ENCODE measurements at regions not wholly inside any gene's neighbourhood (a gene's known extent, or its start where the extent isn't known, plus 50 kb on each side); places are given as distances from the start of the nearest gene placed in this dataset.
"Not testable (repeated sequence)": the region's sequence is repeated elsewhere in the genome, so short reads cannot be mapped to it uniquely, and the experiment has no call there.

DNA sequence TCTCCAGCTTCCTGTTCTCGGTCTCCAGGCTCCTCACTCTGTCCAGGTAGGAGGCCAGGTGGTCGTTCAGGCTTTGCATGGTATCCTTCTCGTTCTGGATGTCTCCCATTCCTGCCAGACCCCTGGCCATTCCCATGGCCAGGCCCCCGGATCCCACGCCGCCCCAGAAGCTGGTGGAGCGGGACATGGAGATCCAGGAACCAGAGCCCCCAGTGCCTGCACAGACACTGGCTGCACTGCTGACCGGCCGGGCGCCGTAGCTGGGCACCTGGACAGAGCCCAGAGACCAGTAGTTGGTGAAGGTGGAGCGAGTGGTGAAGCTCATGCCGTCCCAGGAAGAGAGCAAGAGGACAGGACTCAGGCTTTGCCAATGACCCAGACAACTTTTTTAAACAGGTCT lies 129.1 kb upstream of the WDR75 start:
- TF ChIP-seq, protein P1, sequence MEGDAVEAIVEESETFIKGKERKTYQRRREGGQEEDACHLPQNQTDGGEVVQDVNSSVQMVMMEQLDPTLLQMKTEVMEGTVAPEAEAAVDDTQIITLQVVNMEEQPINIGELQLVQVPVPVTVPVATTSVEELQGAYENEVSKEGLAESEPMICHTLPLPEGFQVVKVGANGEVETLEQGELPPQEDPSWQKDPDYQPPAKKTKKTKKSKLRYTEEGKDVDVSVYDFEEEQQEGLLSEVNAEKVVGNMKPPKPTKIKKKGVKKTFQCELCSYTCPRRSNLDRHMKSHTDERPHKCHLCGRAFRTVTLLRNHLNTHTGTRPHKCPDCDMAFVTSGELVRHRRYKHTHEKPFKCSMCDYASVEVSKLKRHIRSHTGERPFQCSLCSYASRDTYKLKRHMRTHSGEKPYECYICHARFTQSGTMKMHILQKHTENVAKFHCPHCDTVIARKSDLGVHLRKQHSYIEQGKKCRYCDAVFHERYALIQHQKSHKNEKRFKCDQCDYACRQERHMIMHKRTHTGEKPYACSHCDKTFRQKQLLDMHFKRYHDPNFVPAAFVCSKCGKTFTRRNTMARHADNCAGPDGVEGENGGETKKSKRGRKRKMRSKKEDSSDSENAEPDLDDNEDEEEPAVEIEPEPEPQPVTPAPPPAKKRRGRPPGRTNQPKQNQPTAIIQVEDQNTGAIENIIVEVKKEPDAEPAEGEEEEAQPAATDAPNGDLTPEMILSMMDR (IDR thresholded peaks at IDR 0.05): no peak
- ATAC-seq (ENCODE audit: insufficient number of reproducible peaks, low FRiP score, low read depth): no peak

DNA sequence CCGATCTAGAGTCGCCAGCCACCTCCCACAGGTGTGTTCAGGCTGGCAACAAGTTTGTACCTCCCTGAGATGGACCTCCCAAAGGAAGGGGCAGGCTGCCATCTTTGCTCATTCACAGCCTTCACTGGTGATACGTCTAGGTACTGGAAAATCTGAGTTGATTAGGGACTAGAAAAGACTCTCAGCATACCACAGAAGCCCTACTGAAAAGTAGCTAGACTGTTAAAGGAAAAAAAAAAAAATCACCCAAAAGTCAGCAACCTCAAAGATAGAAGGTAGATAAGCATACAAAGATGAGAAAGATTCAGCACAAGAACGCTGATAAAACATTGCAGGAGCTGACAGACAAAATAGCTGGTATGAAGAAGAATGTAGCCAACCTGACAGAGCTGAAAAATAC lies 128.6 kb upstream of the WDR75 start:
- H3K4me3 ChIP-seq: no peak overlapping the region
- ATAC-seq (ENCODE audit: insufficient number of reproducible peaks, low FRiP score, low read depth) (no peak), DNase-seq (ENCODE audit: low spot score) (no peak)
- H3K9me3 ChIP-seq: no peaks in the 10 kb centered on the region
- TF ChIP-seq, protein P1 (IDR thresholded peaks at IDR 0.05): no peak
- no peak overlapping the region for H3K27ac ChIP-seq
- no peaks in the 10 kb centered on the region for H3K27me3 ChIP-seq (replicated peaks; ENCODE audit: insufficient read depth)
- H3K4me1 ChIP-seq (ENCODE audit: control insufficient read depth in 1 of 2, low read depth in 2 of 2): peaks cover 0 to 9% of the 10 kb centered on the region in 2 donors
- H3K36me3 ChIP-seq: no peaks in the 10 kb centered on the region

More for the DNA sequence above, 129.1 kb upstream of the WDR75 start:
- H3K36me3 ChIP-seq: no peaks in the 10 kb centered on the region
- DNase-seq (ENCODE audit: low spot score): no peak
- H3K4me3 ChIP-seq: no peak overlapping the region
- no peaks in the 10 kb centered on the region for H3K9me3 ChIP-seq
- peaks cover 0 to 12% of the 10 kb centered on the region in 2 donors for H3K4me1 ChIP-seq (ENCODE audit: control insufficient read depth in 1 of 2, low read depth in 2 of 2)
- H3K27me3 ChIP-seq (replicated peaks; ENCODE audit: insufficient read depth): no peaks in the 10 kb centered on the region
- no peak overlapping the region for H3K27ac ChIP-seq

DNA sequence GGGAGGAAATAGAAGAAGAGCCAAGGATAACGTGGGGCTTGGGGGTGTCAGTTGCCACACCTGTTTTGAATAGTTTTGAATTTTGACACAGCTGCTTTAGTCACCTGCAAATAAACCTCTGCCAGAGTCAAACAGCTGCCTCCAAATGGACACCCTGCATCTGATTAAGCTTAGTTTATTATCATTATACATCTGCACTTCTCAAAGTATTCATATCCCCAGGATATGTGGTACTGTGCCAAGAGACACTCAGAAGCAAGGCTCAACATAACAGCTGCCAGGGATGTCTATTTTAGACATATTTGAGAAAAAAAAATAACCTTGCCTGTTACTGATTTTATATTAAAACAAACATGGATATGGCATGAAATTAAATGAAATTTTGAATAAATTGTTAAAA lies 122.5 kb upstream of the WDR75 start:
- Histone ChIP-seq H3K9me3 (no peaks in the 10 kb centered on the region), H3K36me3 (no peaks in the 10 kb centered on the region), H3K4me1 (ENCODE audit: control insufficient read depth in 1 of 2, low read depth in 2 of 2) (no peaks in the 10 kb centered on the region), H3K27ac (no peak overlapping the region), H3K27me3 (replicated peaks; ENCODE audit: insufficient read depth) (no peaks in the 10 kb centered on the region), H3K4me3 (no peak overlapping the region)
- TF ChIP-seq, protein P1 (IDR thresholded peaks at IDR 0.05): no peak
- DNase-seq (ENCODE audit: low spot score): no peak
- ATAC-seq (ENCODE audit: insufficient number of reproducible peaks, low FRiP score, low read depth): no peak

DNA sequence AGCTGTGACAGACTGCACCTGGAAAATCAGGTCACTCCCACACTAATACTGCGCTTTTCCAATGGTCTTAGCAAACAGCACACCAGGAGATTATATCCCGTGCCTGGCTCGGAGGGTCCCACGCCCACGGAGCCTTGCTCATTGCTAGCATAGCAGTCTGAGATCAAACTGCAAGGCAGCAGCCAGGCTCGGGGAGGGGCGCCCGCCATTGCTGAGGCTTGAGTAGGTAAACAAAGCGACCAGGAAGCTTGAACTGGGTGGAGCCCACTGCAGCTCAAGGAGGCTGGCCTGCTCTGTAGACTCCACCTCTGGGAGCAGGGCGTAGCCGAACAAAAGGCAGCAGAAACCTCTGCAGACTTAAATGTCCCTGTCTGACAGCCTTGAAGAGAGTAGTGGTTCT lies 121.8 kb upstream of the WDR75 start:
- H3K27ac ChIP-seq; H3K36me3 ChIP-seq; H3K27me3 ChIP-seq (replicated peaks; ENCODE audit: insufficient read depth); ATAC-seq (ENCODE audit: insufficient number of reproducible peaks, low FRiP score, low read depth); H3K4me3 ChIP-seq; DNase-seq (ENCODE audit: low spot score); H3K9me3 ChIP-seq; H3K4me1 ChIP-seq (ENCODE audit: control insufficient read depth in 1 of 2, low read depth in 2 of 2): not testable (repeated sequence)

DNA sequence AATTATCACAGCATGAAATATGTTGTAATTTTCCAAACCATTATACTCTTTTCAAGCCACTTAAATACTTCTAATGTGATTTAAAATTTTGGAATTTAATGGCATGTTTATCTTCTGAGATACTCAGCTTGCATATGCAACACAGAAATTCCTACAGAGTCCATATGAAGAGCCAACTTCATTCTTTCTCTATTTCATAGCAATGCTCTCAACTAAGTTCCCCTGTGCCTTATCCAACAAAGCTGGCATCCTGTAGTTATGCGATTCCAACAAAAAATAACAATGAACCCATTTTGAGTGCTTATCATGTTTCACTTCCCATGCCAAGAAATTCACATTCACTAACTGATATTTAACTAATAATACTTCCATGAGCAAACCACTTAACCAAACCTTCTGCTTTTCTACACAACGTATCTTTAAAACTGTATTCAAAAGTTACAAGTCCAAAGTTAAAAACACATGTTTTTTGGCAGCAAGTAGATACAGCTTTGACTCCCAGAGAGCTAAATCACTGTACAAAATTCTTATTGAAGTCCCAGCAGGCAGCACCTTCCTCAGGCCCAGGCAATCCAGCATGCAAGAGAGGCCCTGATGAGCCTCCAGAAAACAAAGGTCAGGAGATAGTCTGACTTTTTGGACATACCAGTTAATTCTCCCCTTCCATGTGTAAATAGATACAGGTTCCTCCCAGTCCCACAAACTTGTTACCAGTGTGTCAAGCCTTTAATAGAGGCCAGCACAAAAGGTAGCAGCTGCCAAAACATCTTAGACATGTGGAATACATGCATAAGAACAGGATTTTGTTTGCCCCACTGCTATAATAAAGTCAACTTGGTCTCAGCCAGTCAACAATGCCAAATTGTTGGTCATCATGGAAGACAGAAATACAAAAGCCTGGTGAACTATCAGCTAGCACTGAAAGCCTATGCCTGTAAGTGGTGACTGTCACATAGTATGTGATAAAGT lies 113.1 kb upstream of the WDR75 start:
- Histone ChIP-seq H3K9me3 (no peaks in the 10 kb centered on the region), H3K4me3 (no peak overlapping the region), H3K27ac (peak overlapping the region in 1 of 2 donors; percentile 53), H3K4me1 (ENCODE audit: control insufficient read depth in 1 of 2, low read depth in 2 of 2) (peaks cover 12 to 13% of the 10 kb centered on the region in 2 donors), H3K27me3 (replicated peaks; ENCODE audit: insufficient read depth) (no peaks in the 10 kb centered on the region), H3K36me3 (no peaks in the 10 kb centered on the region)
- DNase-seq (ENCODE audit: low spot score): no peak
- peak; percentile 28 for ATAC-seq (ENCODE audit: insufficient number of reproducible peaks, low FRiP score, low read depth)
- TF ChIP-seq, protein P1 (IDR thresholded peaks at IDR 0.05): no peak
